Prostate gland (tissue), 2 donors: ENCODE measurements at regions not wholly inside any gene's neighbourhood (a gene's known extent, or its start where the extent isn't known, plus 50 kb on each side); places are given as distances from the start of the nearest gene placed in this dataset.

Experiments
- DNase-seq: peaks from one replicate; pipeline ENCODE4 v3.0.0-alpha.2; 2019; ENCODE audit warnings: low spot score
- H3K27ac ChIP-seq, 2 donors: fragments of 200-600 bp; sonication (generic); 2 replicates each; pipeline ENCODE4 v1.5.1; 2017 to 2019
- H3K27me3 ChIP-seq: fragments of 200-600 bp; sonication (generic); replicated peaks from 2 replicates; pipeline ENCODE4 v1.5.1; 2019; ENCODE audit not compliant: insufficient read depth
- H3K36me3 ChIP-seq, 2 donors: fragments of 200-600 bp; sonication (generic); 1 replicate in 1 of 2; 2 replicates in 1 of 2; pipeline versions ENCODE4 v1.5.1 to v1.8.1; 2017 to 2019
- H3K4me1 ChIP-seq: fragments of 200-600 bp; sonication (generic); replicated peaks from 2 replicates; pipeline ENCODE4 v1.5.1; 2019
- H3K4me3 ChIP-seq, 2 donors: fragments of 200-600 bp; sonication (generic); 2 replicates each; pipeline ENCODE4 v1.5.1; 2017 to 2019
- H3K9me3 ChIP-seq: fragments of 200-600 bp; sonication (generic); 2 replicates; pipeline ENCODE4 v1.5.1; 2017
- CTCF ChIP-seq, 4 experiments: fragments of 200-600 bp in 2 of 4; fragments of 450-650 bp in 2 of 4; sonication (generic) in 2 of 4; IDR thresholded peaks; 1 replicate in 3 of 4; 2 replicates in 1 of 4; pipeline ENCODE4 v1.5.1; 2016 to 2019; ENCODE audit warnings: antibody characterized with exemption in 4 of 4, mild to moderate bottlenecking in 2 of 4, moderate library complexity in 2 of 4
- POLR2A ChIP-seq: fragments of 450-650 bp; IDR thresholded peaks from one replicate; pipeline ENCODE4 v1.6.1; 2016; ENCODE audit warnings: antibody characterized with exemption, mild to moderate bottlenecking
- POLR2AphosphoS5 ChIP-seq: sonication (generic); formaldehyde crosslinking; IDR thresholded peaks from one replicate; pipeline ENCODE4 v1.6.1; 2017; ENCODE audit warnings: antibody characterized with exemption
- WGBS: methylation state at CpG from one replicate; pipeline ENCODE4 v1.1.5; 2018; 5-methylcytosine and 5-hydroxymethylcytosine counted together
- intact Hi-C: fragments of 100-400 bp; cut with DNase I; formaldehyde crosslinking; loops from one replicate; pipeline ENCODE4 v1.14.2; 2022

GRCh38 chr13:73174521-73175010, 115.8 kb downstream of the KLF5 start:
- Histone ChIP-seq H3K27me3 (no peaks in the 10 kb centered on the region), H3K4me1 (peaks cover 3% of the 10 kb centered on the region), H3K9me3 (no peaks in the 10 kb centered on the region), H3K4me3 (no peak overlapping the region), H3K27ac (no peak overlapping the region), H3K36me3 (no peaks in the 10 kb centered on the region)
- TF ChIP-seq POLR2AphosphoS5 (no peak), POLR2A (no peak), CTCF (IDR thresholded peaks at IDR 0.05) (no peak)
- intact Hi-C loops, result no loop called here
- DNase-seq, result no peak

GRCh38 chr13:73173279-73173811, 114.5 kb downstream of the KLF5 start:
- H3K9me3 ChIP-seq, result no peaks in the 10 kb centered on the region
- H3K4me3 ChIP-seq, result no peak overlapping the region
- H3K27ac ChIP-seq, result no peak overlapping the region
- peak; percentile 19 for TF ChIP-seq POLR2AphosphoS5
- no peak for TF ChIP-seq POLR2A
- TF ChIP-seq CTCF (IDR thresholded peaks at IDR 0.05), result no peak
- whole genome bisulfite sequencing, result 77% methylated on average over 3 of the region's 3 CpGs
- H3K4me1 ChIP-seq, result peaks cover 10% of the 10 kb centered on the region
- no peaks in the 10 kb centered on the region for H3K36me3 ChIP-seq
- intact Hi-C loops, result no loop called here
- no peak for DNase-seq
- no peaks in the 10 kb centered on the region for H3K27me3 ChIP-seq

GRCh38 chr13:73171926-73172325, 113.1 kb downstream of the KLF5 start:
- 79% methylated on average over 5 of the region's 5 CpGs for WGBS

GRCh38 chr13:73171271-73171682, 112.5 kb downstream of the KLF5 start:
- TF ChIP-seq CTCF (IDR thresholded peaks at IDR 0.05) (no peak), POLR2AphosphoS5 (peak; percentile 47)
- intact Hi-C loops, result no loop called here
- H3K9me3 ChIP-seq, result no peaks in the 10 kb centered on the region
- no peaks in the 10 kb centered on the region for H3K36me3 ChIP-seq
- H3K27ac ChIP-seq, result peak overlapping the region in 1 of 2 donors; percentile 31
- WGBS, result 51% methylated on average over 5 of the region's 5 CpGs
- no peak overlapping the region for H3K4me3 ChIP-seq
- peaks cover 10% of the 10 kb centered on the region for H3K4me1 ChIP-seq
- H3K27me3 ChIP-seq, result no peaks in the 10 kb centered on the region
- peak; percentile 31 for DNase-seq

More at GRCh38 chr13:73171926-73172325, 113.1 kb downstream of the KLF5 start:
- Histone ChIP-seq H3K4me3 (no peak overlapping the region), H3K4me1 (peaks cover 10% of the 10 kb centered on the region), H3K27ac (peak overlapping the region in 1 of 2 donors; percentile 31), H3K36me3 (no peaks in the 10 kb centered on the region), H3K9me3 (no peaks in the 10 kb centered on the region), H3K27me3 (no peaks in the 10 kb centered on the region)
- DNase-seq, result no peak
- no peak for TF ChIP-seq POLR2A
- TF ChIP-seq POLR2AphosphoS5, result no peak
- no peak for TF ChIP-seq CTCF (IDR thresholded peaks at IDR 0.05)
- intact Hi-C loops, result no loop called here

GRCh38 chr13:73169971-73170370, 111.2 kb downstream of the KLF5 start:
- Histone ChIP-seq H3K27ac (no peak overlapping the region), H3K36me3 (no peaks in the 10 kb centered on the region), H3K27me3 (no peaks in the 10 kb centered on the region), H3K9me3 (no peaks in the 10 kb centered on the region), H3K4me1 (peaks cover 10% of the 10 kb centered on the region), H3K4me3 (no peak overlapping the region)
- TF ChIP-seq POLR2A (no peak), CTCF (IDR thresholded peaks at IDR 0.05) (no peak), POLR2AphosphoS5 (no peak)
- intact Hi-C loops, result no loop called here
- 13% methylated on average over 2 of the region's 2 CpGs for WGBS
- DNase-seq, result no peak
